ENCODE measurements at regions not wholly inside any gene's neighbourhood (a gene's known extent, or its start where the extent isn't known, plus 50 kb on each side); places are given as distances from the start of the nearest gene placed in this dataset.

DNA sequence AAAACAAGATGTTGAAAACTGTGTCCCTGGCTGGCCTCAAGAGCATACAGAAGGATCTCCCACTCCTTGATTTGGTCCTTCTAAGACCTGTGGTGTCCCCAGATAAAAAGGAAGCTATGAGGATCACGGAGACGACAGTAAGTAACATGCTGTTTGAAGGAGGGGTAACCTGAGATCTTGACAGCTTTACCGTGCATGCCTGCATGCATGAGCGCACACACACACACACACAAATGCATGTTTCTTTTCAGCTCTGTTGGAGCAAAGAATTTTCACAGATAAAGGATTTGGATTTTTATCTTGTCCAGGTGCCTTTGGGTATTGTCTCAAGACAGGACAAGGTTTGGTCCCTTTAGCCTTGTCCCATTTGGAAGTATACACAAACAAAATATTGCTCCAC is 411.6 kb upstream of the CCDC196 start:
- peak; percentile 83 for DNase-seq

DNA sequence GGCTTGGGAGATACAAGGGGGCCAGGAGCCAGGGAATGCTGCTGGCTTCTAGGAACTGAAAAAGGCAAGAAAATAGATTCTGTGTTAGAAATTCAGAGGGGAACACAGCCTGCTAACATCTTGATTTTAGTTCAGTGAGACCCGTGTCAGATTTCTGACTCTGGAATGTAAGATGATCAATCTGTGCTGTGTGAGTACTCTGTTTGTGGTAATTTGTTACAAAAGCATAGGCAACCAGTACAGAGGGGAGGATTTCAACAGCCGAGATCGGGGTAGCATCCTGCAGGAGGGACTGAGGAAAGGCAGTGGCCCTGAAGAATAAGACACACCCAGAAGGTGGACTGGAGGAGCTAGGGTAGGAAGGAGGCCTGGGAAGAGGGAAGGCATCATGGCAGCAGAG is 410.0 kb upstream of the CCDC196 start:
- DNase-seq: peak; percentile 45

DNA sequence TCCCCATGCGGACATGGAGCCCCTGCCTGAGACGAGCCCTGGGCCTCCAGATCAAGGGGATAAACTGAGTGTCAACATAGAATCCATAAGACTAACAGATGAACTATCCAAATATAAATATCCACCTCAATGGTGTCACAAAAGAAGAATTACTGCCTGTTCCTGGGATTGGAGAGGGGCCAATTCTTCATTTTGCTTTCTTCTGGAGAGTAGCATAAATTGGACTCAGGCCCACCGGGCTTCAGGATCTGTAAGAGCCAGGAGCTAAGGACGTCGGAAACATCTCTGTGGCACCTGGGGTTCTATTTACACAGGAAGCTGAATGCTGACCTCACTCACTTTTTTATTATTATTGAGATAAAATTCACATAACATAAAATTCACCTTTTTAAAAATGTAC is 408.2 kb upstream of the CCDC196 start:
- DNase-seq: no peak

DNA sequence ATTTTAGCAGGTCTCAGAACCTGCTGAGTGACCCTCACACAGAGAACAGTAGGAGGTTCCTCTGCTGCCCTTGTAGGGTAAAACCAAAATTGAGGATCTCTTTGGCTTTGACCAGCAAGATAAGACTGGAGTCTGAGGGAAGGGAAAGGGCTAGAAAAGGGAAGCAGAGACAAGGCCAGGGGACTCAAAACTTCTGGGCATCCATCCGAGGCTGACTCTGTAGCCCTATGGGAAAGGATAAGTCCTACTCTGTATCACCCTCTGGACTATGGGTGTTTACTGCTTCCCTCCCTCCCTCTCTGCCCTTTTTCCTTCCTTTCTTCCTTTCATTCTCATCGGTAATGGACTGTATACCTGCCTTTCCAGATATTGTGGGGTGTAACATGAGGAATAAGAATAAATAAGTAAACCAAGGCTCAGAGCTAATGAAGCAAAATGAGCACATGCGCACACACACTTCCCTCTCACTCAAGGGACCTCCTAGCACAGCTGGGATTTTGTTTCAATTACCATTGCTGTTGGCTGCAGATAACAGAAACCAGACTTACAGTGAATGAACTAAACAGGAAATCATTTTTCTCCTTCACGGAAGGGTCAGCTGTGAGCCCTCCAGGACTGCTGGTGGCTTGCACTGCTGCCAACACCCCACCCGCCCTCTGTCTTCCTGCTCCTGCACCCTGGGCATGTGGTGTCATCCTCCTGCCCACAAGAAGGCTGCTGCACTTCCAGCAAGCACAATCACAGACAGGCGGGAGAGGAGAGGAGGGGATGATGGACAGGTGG is 404.4 kb upstream of the CCDC196 start:
- peak; percentile 42 for DNase-seq

DNA sequence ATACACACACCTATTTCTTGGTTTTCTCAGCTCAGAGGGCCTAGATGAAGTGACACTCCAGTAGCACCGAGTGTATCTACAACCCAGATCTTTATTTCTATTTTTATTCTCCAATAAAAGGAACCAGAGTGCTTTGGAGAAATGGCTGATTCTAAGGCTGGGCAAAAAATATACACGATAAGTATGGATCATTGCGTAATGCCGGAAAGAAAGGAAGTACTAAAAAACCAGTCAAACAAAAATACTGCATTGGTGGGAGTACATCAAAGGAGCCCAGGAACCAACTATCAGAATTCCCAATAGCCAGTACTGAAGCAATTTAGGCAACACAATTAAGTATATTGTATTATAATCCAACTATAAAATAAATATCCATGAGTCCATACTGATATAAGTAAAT is 400.9 kb upstream of the CCDC196 start:
- no peak for DNase-seq

DNA sequence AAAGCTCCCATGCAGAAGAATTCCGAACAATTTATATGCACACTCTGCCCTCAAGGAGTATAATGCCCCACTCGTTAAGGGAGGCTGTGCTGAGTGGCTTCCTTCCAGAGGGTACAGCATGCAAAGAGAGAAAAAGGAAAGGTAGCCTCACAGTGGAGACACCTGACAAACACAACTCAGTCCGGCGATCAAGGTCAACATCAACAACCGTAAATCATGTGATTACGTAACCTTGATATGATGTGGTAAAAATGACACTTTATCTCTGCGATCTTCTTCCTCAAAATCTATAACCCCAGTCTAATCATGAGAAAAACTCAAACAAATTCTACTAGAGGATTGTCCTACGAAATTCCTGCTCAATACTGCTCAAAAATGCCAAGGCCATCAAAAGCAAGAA is 400.5 kb upstream of the CCDC196 start:
- no peak for DNase-seq

DNA sequence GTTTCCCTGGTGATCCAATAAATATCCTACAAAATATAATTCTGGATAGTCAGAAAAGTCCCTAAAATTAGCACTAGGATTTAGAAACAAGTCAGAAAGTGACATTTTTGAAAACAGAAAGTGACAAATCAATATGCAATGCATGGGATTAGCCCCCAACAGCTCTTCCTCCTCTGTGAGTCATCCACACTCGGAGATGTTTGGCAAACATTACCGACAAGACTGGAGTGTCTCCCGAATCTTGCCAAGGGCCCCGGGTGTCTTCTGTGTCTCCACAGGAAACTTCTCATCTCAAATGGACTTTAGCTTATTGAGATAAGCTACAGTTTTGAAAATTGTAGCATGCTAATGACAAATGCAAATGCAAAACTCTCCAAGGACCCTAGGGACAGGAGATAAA is 398.9 kb upstream of the CCDC196 start:
- DNase-seq: no peak

DNA sequence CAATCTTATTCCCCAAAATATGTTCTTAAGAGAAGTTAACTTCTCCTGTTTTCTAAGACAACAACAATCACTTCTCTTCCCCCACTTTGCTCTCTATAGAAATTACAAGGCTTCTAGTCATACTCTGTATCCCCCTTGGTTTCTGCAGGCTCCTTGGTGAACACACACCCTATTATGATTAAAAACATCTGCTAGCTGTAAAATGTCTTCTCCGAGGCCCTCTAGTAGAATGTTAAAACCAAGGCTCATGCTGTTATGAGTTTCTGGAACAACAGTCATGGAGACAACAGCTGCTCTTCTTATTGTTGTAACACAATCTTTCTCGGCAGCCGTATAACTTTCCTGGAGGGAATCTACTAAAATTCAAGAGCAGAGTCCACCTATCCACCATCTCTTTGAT is 397.5 kb upstream of the CCDC196 start:
- DNase-seq: peak; percentile 47

DNA sequence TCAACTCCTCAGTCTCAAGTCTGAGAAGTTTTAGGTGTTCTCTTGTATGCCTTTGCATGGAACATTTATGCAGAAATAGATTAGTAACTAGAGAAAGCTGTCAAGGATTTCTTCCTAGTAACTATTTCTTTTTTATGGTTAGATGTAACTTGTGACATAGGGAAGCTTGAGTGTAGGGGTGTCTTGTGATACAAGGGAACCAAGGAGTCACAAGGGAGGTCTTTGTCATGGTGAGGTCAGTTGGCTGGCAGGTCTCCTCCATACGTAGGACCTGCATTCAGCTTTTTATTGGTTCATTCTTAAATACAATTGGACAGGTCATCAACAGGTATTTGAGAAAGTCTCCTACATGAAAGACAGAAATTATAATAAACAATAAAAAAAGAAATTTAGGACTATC is 394.0 kb upstream of the CCDC196 start:
- DNase-seq: no peak

DNA sequence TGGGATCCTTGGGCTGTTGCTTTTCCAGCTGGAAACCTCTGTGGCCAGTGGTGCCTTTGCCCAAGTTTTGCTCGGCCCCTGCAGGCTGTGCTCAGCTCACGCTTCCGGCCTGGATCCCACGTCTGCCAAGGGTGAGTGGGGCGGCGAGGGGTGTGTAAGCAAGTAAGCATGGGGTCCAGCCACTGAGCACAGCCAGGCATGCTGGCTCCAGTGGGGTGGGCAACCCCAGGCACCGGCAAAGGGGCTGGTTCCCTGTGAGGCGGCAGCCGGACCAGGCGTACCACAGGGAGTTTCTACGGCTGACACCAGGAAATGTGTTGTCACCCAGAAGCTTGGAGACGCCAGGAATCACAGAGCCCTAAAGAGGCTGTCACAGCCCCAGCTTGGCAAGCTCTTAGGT is 393.4 kb upstream of the CCDC196 start:
- DNase-seq: no peak

DNA sequence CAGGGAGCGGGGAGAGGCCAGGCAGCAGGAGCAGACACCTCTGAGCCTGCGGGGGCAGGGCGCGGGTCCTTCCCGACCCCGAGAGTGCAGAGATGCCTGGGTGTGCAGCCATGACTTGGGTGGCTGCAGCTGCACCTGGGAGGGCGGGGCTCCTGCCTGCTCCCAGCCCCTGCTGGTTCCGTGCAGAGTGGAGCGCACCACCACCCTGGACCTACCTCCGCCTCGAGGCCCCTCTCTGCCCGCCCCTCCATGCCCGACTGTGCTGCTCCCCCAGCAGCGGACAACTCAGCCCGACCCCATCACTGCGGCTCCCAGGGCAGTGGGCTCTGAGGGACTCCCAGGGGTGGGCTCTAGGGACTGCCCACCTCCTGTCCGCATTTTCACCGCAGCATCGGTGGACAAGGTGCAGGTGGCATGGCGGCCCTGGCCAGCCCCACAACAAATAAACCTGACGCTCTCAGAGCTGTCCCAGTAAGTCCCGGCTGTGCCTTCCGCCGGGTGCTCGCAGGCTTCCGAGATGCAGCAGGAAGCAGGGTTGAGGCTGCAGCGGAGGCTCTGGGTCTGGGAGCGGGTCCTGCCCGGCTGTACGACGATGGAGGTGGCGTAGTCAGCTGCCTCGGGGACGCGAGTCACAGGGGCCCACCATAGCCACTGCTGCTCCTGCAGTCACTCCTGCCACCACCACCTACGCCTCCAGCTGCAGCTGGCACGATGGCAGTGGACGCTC is 392.0 kb upstream of the CCDC196 start:
- no peak for DNase-seq

DNA sequence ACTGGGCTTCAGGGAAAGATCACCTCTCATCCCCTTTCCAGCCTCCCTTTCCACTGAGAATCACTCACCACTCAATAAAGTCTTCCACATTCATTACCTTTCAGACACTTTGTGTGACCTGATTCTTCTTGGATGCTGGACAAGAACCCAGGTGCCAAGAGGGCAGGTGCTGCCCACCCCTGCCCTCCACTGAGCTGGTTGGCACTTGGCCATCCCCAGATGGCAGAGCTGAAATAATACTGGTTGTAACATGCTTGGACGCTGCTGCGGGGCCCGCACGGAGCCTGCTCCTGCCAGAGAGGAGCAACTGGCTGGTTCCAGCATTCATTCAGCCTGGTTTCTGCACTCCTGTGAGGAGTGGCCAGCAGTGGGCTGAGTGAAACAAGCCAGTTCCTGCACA is 386.7 kb upstream of the CCDC196 start:
- peak; percentile 41 for DNase-seq

DNA sequence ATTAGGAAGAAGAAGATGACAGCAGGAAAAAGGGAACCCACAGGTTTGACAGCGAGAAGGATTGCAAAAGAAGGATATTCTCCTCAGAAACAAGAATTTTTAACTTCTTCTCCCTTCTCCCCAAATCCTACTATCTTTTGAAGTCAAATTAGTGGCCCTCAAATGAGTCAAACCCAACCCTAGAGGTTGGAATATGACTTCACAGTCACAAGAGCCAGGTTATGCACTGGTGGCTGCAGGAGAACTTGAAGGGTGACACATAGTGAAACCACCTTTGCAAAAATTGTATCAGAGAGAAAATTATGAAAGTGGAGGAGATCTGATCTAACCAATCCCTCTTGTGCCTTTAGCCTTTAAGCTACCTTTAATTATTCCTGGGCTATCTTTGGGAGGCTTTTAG is 386.2 kb upstream of the CCDC196 start:
- no peak for DNase-seq

DNA sequence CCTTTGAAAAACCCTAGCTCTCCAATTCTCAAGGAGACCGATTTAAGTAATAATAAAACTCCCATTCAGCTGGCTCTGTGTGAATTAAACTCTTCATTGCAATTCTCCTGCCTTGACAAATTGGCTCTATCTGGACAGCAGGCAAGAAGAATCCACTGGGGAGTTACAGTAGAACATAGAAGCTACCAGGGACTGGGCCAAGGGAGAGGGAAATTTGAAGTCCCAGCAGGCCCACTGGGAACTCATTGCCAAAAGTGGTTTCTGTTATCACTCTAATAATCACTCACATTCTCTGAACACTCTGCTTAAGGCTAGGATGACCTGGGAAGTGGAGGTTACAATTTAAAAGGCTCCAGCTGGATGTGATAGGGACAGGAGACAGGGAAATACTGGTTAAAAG is 384.5 kb upstream of the CCDC196 start:
- DNase-seq: no peak

DNA sequence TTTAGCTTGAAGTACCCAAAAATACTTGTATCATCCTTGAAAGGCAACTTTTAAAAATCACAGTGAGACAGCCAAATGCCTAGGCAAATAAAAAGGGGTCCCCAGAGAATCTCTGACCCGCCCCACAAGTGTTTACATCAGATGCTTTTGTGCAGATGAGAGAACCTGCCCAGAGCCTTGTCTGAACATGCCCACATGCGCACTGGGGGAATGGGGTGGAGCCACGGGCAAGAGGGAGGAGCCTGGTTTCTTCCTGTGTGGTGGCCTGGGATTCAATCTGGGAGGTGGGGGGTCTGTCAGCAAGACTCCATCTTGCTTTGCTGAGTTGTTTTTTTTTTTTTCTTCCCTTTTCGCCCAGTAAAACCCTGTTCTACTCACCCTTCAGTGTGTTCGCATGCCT is 381.7 kb upstream of the CCDC196 start:
- peak; percentile 86 for DNase-seq

DNA sequence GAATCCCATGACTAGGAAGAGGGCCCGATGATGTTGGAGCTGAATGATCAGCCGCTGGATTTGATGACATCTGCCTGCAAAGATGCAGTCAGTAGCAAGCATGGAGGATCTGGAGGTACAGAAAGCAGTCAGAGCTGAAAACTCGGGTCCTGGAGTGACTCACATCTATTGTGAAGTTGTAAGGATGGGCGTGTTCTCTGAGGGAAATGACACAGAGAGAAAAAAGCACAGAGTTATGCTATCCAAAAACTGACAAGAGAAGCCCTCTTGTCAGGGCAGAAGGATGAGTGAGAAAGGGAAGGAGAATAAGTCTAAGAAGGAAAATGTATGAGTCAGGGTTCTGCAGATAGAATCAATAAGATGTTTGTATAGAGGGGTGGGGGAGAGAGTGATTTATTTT is 380.4 kb upstream of the CCDC196 start:
- DNase-seq: no peak

DNA sequence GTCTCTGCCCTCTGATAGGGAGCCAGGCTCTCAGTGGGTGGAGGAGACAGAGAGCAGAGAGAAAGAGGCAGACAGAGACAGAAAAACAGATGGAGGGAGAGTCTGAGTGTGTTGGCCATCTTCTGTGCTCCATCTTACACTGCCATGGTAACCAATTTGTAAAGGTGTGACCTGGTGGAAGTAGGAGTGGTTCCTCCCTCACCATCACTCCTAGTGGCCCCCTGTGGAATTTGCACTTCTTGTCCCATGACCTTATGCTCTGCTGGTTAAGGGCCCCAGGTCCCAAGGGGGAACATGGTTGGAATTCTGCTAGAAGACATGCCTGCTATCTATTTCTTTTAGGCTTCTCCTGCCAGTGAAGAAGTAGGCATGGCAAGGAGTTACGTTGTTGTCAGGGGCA is 376.7 kb upstream of the CCDC196 start:
- DNase-seq: no peak

DNA sequence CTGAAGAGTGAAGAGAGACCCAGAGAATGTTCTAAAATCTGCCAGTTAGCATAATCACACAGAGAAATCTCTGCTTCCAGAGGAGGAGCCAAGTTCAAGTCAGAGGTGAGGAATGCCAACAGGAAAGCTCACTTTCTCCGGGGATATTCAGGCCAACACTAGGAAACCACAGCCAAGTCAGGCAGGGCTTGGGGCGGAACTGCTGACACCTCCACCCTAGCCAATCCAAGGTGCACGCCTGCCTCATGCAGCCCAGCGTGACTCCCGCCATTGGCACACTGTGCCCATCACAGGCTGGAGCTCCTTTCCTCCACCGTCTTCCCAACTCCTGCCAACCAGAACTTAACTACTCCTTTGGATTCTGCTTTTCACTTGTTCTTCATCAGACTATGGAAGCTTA is 374.3 kb upstream of the CCDC196 start:
- DNase-seq: no peak

DNA sequence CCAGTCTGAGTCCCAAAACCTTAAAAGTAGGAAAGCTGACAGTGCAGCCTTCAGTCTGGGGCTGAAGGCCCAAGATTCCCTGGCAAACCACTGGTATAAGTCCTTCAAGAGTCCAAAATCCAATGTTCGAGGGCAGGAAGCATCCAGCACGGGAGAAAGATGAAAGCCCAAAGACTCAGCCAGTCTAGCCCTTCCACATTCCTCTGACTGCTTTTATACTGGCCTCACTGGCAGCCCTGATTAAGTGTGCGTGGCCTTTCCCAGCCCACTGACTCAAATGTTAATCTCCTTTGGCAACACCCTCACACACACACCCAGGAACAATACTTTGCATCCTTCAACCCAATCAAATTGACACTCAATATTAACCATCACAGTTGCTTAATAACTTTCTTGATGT is 372.1 kb upstream of the CCDC196 start:
- DNase-seq: no peak

DNA sequence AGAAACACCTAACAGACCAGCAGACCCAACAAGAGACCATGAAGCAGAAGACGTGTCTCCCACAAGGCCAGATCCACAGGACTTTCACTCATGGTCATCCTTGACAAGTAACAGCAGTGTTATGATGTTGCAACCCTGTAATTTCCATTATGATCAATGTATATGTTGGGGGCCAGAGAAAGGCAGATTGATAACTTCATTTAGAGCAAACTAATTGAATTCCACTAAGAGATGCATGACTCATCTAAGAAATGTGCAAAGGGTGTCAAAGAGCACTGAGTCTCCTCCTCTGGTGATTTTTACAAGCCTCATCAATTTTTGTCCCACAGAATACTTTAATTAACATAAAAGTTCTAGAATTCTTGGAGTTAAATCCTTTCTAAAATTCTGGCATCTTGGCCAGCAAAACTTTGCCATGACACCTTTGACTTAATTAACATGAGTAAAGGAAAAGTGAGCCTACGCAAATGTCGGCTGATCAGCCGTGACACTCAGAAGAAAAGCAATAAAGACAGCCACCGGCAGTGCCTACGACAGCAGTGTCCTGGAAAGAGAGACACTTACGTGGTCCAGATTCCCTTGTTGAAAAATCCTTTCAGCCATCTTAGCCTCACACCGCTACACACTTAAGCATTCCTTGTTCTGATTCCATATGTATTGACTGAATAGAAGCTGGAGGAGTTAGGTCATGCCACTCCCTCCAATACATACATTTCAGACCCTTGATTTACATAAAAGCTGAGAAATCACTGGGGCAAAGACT is 370.2 kb upstream of the CCDC196 start:
- no peak for DNase-seq

DNA sequence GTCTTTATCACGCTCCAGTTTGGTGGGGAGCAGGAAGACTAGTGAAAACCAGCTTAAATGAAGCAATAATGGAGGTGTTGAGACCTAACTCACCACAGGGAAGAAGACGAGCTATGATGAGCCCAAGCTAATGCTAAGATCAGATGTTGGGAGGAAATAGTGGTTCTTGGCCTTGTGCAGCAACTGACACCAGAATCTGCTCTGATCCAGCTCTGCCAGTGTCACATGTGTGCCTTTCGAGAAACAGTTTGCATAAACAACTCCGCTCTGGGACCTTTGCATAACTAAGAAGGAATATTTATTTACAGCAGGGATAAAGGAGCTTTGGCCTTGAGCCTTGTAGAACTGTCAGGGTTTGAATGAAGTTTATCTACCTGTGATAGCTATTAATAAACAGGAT is 369.4 kb upstream of the CCDC196 start:
- no peak for DNase-seq

DNA sequence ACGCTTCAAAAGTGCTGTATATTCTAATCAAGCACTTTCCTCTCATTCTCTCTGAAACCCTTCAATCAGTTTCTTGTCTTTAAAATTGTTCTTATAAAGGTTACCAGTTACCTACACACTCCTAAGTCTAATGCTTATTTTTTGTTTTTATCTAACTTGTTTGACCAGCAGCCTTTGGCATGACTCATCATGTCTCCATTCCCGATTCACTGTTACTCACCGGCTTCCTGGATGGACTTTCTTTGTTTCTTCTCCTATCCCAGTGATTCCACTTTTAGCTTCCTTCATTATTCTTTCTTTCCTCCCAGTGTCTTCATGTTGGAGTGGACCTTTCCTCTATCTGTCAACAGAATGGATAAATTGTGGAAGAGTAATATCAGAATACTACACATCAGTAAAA is 368.6 kb upstream of the CCDC196 start:
- DNase-seq: no peak

DNA sequence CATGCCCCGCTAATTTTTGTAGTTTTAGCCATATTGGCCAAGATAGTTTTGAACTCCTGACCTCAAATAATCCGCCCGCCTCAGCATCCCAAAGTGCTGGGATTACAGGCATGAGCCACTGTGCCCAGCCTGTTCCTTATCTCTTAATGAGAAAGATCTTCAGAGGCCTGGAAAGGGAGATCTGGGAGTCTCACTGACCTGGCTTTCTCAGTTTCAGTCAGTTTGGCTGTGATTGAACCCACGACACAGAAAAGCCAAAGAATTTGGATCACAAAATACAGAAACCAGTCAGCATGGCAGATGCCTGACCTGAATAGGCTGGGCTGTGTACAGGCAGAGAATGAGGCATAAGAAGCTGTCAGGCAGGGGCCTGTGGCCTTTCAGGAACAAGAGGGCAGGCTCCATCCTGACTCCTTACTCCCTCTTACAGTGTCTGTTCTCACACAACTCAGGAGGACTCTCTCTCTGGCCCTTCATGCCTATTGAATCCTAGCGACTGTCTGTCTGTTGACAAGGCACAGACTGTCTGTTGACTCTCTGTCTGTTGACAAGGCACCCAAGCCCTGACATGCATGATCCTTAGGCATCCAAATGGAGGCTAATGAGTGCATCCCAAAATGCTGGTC is 366.5 kb upstream of the CCDC196 start:
- DNase-seq: no peak

DNA sequence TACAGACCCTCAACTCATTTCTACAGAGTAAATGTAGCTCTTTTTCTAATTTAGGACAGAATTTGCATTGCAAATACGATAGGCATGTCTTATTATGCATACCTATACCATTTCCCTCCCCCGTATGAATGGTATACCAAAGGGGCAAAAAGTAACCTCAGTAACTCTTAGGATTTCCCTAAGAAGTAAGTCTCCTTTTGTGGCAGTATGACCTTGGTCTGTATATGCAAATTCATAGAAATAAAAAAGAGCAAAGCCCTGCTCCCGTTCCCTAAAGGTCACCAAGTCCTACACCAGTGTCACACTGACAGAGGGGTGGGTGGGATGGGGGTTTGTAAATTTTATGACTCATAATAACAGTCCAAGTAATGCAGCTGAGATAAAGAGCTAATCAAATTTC is 365.8 kb upstream of the CCDC196 start:
- DNase-seq: no peak
